GM10266 (cell line): ENCODE measurements at regions not wholly inside any gene's neighbourhood (a gene's known extent, or its start where the extent isn't known, plus 50 kb on each side); places are given as distances from the start of the nearest gene placed in this dataset.
A peak's percentile ranks its signal among the peaks of the same experiment; 100 is the strongest.

Experiments
- DNase-seq: peaks from one replicate; pipeline ENCODE4 v3.0.0; 2012; ENCODE audit errors: extremely low spot score
- CTCF ChIP-seq: IDR thresholded peaks from 2 replicates; pipeline ENCODE4 v1.5.1; 2012; ENCODE audit warnings: mild to moderate bottlenecking, low read depth; ENCODE audit not compliant: control insufficient read depth, insufficient read depth; ENCODE audit errors: missing control alignments

GRCh38 chr7:13047061-13047460 is 359.6 kb downstream of the ARL4A start:
- DNase-seq: no peak
- no peak for TF ChIP-seq CTCF

- no peak for TF ChIP-seq CTCF
- no peak for DNase-seq
These were observed 362.5 kb downstream of the ARL4A start for GRCh38 chr7:13049946-13050345.

GRCh38 chr7:13050703-13051102 is 363.3 kb downstream of the ARL4A start:
- no peak for TF ChIP-seq CTCF
- no peak for DNase-seq

- TF ChIP-seq CTCF: no peak
- DNase-seq: no peak
These were observed 368.4 kb downstream of the ARL4A start for GRCh38 chr7:13055732-13056368.

GRCh38 chr7:13057462-13058200 is 370.2 kb downstream of the ARL4A start:
- no peak for TF ChIP-seq CTCF
- peak; percentile 7 for DNase-seq

GRCh38 chr7:13060173-13060572 is 372.7 kb downstream of the ARL4A start:
- TF ChIP-seq CTCF: no peak

GRCh38 chr7:13061115-13061514 is 373.7 kb downstream of the ARL4A start:
- TF ChIP-seq CTCF: no peak
- DNase-seq: no peak

More at GRCh38 chr7:13060173-13060572, 372.7 kb downstream of the ARL4A start:
- no peak for DNase-seq
